ENCODE measurements at regions not wholly inside any gene's neighbourhood (a gene's known extent, or its start where the extent isn't known, plus 50 kb on each side); places are given as distances from the start of the nearest gene placed in this dataset.

DNA sequence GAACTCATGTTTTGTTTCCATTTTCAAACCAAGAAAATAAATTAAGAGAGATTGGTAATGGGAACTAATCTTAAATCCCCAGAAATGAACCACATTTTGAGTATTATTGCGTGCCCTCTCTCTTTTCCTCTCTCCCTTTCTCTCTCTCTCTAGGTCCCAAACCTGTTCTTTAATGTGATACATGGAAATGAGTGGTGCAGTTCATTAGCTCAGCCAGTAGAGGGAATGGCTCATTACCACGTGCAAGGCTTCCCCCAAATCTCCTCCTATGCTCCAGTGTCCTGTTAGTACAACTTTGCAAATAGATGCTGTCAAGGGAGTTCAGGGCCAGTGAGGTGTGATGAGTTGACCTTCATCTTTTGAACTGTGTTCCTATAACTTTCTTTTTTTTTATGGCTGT lies 178.4 kb downstream of the FGF9 start:
- Histone ChIP-seq H3K27me3 (no peaks in the 10 kb centered on the region), H3K36me3 (no peaks in the 10 kb centered on the region), H3K4me3 (no peak overlapping the region), H3K9me3 (no peaks in the 10 kb centered on the region), H3K4me1 (peaks cover 0 to 16% (median 0%) of the 10 kb centered on the region in 12 donors), H3K27ac (no peak overlapping the region)
- 30 to 39% (median 35%) methylated on average over 2 of the region's 2 CpGs for WGBS, 4 donors
- DNase-seq (no peak), ATAC-seq (peak in 3 of 4 donors; percentile 70 to 78 (median 78))
- intact Hi-C loops (cut with DNase I) = loop anchor here in 1 of 10 donors (10.0 kb wide), 1 partner anchor 905 kb away; no protein-coding TSS in a partner anchor
- TF ChIP-seq POLR2A (IDR thresholded peaks at IDR 0.05) (no peak), CTCF (IDR thresholded peaks at IDR 0.05) (peak; percentile 39 to 61 (median 50))

- Histone ChIP-seq H3K27me3 (no peaks in the 10 kb centered on the region), H3K36me3 (no peaks in the 10 kb centered on the region), H3K9me3 (no peaks in the 10 kb centered on the region), H3K27ac (no peak overlapping the region), H3K4me1 (peaks cover 0 to 16% (median 0%) of the 10 kb centered on the region in 12 donors), H3K4me3 (no peak overlapping the region)
- intact Hi-C loops (cut with DNase I) = no loop called here
- whole genome bisulfite sequencing, 4 donors = 41 to 55% (median 46%) methylated on average over 11 of the region's 11 CpGs
- no peak for DNase-seq
- TF ChIP-seq POLR2A (IDR thresholded peaks at IDR 0.05) (no peak), CTCF (IDR thresholded peaks at IDR 0.05) (no peak)
- ATAC-seq = peak in 1 of 4 donors; percentile 42
Measured at GRCh38 chr13:21850013-21851006, 179.4 kb downstream of the FGF9 start.

DNA sequence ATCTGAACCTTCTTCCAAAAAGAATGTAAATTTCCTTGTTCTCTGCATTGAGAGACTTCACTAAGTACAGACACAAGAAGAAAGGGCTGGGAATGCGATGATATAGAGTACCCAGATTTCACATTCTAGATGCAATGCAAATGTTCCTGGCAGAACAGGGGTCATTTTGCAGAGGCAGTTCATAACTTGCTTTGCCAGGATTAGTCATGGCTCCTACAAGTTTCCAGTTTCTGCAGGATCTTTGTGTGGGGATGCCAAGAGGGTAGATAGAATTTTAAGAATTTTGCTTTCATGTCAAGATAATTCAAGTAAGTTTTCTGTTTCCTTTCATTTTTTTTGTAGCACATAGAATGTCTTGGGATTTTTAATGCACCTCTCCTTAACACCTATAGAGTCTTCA lies 181.2 kb downstream of the FGF9 start:
- Histone ChIP-seq H3K36me3 (no peaks in the 10 kb centered on the region), H3K9me3 (no peaks in the 10 kb centered on the region), H3K27ac (no peak overlapping the region), H3K27me3 (no peaks in the 10 kb centered on the region), H3K4me3 (no peak overlapping the region), H3K4me1 (peaks cover 0 to 16% (median 0%) of the 10 kb centered on the region in 12 donors)
- DNase-seq = no peak
- WGBS, 4 donors = 92 to 97% (median 94%) methylated on average over 1 of the region's 1 CpG
- no peak for ATAC-seq
- intact Hi-C loops (cut with DNase I) = no loop called here
- TF ChIP-seq POLR2A (IDR thresholded peaks at IDR 0.05) (no peak), CTCF (IDR thresholded peaks at IDR 0.05) (no peak)

GRCh38 chr13:21853779-21854178 lies 182.9 kb downstream of the FGF9 start:
- 86 to 94% (median 89%) methylated on average over 1 of the region's 1 CpG for WGBS, 4 donors
- intact Hi-C loops (cut with DNase I) = no loop called here

More at GRCh38 chr13:21853779-21854178, 182.9 kb downstream of the FGF9 start:
- Histone ChIP-seq H3K4me3 (no peak overlapping the region), H3K36me3 (no peaks in the 10 kb centered on the region), H3K27me3 (no peaks in the 10 kb centered on the region), H3K4me1 (peaks cover 0 to 16% (median 0%) of the 10 kb centered on the region in 12 donors), H3K9me3 (no peaks in the 10 kb centered on the region), H3K27ac (no peak overlapping the region)
- DNase-seq (no peak), ATAC-seq (no peak)
- TF ChIP-seq CTCF (IDR thresholded peaks at IDR 0.05) = no peak
- no peak for TF ChIP-seq POLR2A (IDR thresholded peaks at IDR 0.05)
